Inflammatory macrophage treated with lipopolysaccharide for 1 hour (primary cell): ENCODE measurements at regions not wholly inside any gene's neighbourhood (a gene's known extent, or its start where the extent isn't known, plus 50 kb on each side); places are given as distances from the start of the nearest gene placed in this dataset.
"Not testable (repeated sequence)": the region's sequence is repeated elsewhere in the genome, so short reads cannot be mapped to it uniquely, and the experiment has no call there.

Experiments
- DNase-seq, 2 donors: peaks; one replicate each; pipeline ENCODE4 v3.0.0-alpha.2; 2020 to 2022

DNA sequence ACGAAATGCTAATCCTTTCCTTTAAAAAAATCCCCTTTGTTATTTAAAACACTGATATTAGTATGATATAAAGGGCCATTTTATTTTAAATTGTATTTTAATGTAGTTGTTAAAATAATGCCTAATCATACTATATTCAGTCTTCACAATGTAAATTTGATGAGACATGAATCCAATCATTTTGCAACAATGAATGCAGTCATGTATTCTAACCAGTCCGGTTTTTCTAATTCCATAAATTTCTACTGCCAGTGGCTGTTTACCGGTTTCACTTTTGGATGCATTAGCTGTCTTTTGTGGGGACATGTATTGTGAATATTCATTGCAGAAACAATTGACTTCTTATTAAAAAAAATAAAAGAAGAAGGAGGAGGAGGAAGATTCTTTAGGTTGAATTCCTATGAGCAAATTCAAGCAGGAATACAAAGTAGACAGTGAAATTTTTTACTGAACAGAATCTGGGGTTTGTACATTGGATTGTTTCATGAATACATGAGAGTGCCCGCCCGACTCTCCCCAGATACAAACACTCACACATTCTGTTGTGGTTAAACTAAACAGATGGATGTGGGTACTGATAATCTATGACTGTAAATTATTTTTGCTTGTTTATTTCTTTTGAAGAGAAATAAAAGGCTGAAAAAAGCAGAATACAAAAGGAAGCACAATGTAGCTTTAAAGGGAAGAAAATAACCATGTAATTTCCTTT is 624.8 kb upstream of the PTBP2 start:
- DNase-seq, result no peak

GRCh38 chr1:96104506-96104905 is 617.1 kb upstream of the PTBP2 start:
- DNase-seq, result no peak

GRCh38 chr1:96104906-96105305 is 616.7 kb upstream of the PTBP2 start:
- no peak for DNase-seq

DNA sequence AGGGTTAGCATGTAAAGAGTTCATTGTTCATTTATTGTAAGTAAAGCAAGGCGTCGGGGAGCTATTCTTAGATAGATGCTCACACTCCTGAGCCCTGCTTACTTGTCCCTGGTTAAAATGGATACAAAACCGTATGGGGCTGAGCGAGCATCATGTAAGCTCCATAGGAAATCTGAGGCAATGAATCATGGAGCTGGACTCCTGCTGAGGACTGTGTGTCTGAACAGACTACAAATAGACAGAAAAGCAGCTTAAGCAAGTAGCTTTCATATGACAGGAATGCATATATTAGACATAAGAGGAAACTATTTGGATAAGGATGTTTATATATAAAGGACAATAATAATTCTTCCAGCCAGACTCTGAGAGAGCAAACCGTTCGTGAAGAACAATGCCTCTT is 604.9 kb upstream of the PTBP2 start:
- DNase-seq, result no peak

DNA sequence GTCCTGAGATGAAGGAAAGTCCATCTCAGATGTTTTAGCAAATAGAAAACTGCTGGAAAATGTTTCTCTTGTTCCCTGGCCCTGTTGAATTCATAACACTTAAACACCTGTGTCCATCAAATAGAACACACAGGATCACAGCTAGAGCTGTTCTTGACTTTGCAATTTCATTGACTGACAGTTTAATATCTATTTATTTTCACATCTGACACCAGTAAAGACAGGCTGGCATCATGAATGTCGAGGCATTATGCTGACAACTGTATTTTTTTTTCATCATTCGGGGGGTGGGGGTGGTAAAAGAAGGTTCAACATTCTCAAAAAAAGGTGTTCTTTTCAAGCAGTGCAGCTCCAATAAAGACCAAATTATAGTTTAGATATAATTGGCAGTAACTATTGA is 591.2 kb upstream of the PTBP2 start:
- no peak for DNase-seq

- DNase-seq, result no peak
Observed at GRCh38 chr1:96144636-96145035, 576.9 kb upstream of the PTBP2 start.

DNA sequence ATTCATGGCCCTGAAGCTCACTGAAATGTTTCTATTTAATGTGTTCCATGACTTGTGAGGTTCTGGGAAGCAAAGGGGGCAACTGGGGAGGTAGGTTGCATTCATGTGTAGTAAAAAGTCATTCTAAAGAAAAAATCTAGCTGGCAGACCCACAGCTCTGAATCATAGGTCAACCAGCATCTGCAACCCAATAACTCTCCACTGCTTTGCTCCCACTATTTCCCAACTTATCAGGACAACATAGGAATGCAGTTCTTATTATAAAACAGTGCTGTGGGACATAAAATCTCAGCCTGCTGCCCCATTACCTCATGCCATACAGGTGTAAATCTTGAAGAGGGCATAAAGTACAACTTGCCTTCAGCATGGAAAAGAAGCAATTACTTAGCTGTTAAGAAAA is 576.1 kb upstream of the PTBP2 start:
- DNase-seq, result no peak

- DNase-seq, result not testable (repeated sequence)
Observed at GRCh38 chr1:96152957-96153356, 568.6 kb upstream of the PTBP2 start.

- no peak for DNase-seq
Observed at GRCh38 chr1:96157101-96157500, 564.5 kb upstream of the PTBP2 start.

DNA sequence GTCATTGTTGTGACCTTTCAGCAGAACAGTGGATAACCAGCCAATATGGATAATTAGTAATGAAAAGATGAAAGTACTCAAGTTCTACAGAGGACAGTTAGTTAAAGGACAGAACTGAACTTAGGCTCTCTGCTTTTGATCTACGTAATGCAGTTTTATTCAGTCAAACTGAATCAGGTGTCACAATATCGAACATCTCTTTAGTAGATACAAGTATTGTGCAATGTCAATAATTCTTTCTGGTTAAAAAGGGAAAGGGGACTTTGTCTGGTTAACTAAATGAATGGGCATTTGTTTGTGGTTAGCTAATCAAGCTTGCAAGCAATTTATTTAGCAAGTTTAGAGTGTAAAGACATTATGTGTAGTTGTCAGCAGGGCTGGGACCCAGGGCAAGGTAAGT is 562.2 kb upstream of the PTBP2 start:
- DNase-seq, result no peak

- DNase-seq, result no peak
Observed at GRCh38 chr1:96164053-96164452, 557.5 kb upstream of the PTBP2 start.

- DNase-seq, result no peak
Observed at GRCh38 chr1:96178053-96178452, 543.5 kb upstream of the PTBP2 start.

GRCh38 chr1:96183485-96183884 is 538.1 kb upstream of the PTBP2 start:
- DNase-seq, result no peak

- no peak for DNase-seq
Observed at GRCh38 chr1:96183928-96184327, 537.7 kb upstream of the PTBP2 start.

- no peak for DNase-seq
Observed at GRCh38 chr1:96185181-96185580, 536.4 kb upstream of the PTBP2 start.

- no peak for DNase-seq
Observed at GRCh38 chr1:96187020-96187419, 534.6 kb upstream of the PTBP2 start.

DNA sequence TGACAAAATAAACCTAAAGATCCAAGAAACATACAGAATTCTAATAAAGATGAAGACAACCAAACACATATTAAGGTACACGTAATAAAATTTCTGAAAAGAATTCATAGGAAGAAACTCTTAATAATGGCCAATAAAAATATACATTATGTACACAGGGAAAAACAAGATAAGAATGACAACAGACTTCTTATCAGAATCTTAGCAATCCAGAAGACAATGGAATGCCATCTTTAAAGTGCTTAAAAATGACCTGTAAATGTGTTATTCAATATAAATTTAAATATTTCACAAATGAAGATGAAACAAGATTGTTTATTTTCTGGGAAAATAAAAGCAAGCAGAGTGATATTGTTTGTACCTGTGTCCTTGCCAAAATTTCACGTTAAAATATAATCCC is 530.4 kb upstream of the PTBP2 start:
- DNase-seq, result no peak

DNA sequence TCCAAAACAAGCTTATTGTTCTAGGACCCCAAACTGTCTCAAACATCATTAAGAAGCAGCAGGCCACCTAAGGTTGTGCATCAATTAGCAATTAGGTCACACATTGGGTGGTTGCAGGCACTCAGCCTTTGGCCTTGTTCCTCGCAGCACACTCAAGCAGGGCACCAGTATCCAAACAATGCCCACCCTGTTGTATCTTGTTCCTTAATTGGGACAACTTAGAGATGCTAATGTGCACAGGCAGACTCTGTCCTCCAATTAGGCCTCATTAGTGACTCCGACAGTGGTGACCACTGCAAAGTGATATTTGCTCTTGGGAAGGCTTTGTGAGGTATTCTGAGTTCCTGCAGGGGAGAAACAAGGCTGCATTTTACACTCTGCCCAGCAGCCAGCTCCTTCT is 515.1 kb upstream of the PTBP2 start:
- DNase-seq, result no peak

DNA sequence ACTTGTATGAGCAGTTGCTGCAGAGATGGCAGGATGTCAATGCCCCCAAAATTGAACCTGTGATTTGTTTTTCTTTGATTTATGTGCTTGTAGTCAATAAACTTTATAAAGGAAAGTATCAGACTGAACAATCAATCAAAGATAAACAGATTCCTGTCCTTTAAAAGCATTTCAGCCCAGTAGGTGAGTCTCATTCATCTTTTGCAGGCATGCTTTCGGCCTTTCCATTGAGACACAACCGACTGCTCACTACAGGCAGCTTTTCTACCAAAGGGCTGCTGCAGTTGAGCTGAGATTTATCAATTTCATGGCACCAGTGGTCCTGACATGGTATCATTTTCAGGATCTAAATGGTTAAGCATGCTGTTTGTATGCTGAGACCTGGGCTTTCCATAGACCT is 513.6 kb upstream of the PTBP2 start:
- no peak for DNase-seq

DNA sequence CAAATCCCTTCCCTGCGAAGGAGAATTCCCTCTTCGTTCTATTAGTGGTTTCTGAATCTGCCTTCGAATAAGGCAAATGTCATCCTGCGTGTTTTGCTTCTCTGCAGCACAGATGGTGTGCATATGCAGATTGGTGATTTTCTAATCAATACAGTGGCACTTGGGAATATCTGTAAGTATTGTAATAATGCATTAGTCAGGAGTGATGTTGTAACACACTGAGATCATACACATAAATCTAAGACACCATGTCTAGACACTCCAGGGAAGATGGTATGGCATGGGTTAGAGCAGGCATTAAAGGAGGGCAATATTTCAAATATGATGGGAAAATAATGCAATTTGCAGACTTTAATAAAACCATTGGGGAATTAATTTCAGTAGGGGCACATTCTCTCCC is 513.2 kb upstream of the PTBP2 start:
- no peak for DNase-seq

DNA sequence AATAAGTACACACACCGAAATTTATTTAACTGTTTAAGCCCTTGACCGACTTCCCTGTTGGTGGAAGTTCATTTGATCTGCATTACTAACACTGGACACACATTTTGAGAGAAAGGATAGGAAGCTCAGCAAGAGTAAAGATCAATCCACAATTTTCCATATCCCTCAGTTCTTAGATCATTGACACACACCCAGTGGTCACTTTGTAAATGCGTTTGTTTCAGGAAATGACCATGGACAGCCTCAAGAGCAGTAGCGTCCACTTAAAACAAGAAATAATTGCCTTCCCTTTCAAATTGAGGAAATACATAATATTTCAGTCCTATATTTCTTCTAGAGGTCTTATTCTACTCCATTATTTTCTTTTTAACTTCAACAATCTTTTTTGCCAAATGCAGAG is 511.5 kb upstream of the PTBP2 start:
- DNase-seq, result no peak

GRCh38 chr1:96211202-96211601 is 510.4 kb upstream of the PTBP2 start:
- no peak for DNase-seq

GRCh38 chr1:96214982-96215381 is 506.6 kb upstream of the PTBP2 start:
- DNase-seq, result no peak

DNA sequence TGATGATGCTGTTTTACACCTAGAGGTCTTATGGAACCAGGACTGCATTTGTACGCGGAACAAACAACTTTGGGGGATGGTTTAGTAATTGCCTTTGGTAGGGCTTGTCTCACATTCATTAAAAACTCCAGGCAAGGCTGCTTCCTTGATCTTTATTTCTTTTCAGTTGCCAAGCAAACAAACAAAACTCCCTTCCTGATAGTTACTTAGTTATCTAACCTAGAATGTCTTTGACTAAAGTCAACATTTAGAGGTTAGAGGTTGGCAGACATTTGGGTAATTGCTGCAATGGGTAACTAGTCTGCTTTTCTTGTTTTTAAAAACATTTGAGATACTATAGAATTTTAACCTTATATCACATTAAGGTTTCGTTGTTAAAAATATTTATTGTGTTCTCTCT is 500.9 kb upstream of the PTBP2 start:
- DNase-seq, result no peak

- no peak for DNase-seq
Observed at GRCh38 chr1:96222701-96223100, 498.9 kb upstream of the PTBP2 start.

- not testable (repeated sequence) for DNase-seq
Observed at GRCh38 chr1:96224229-96224628, 497.4 kb upstream of the PTBP2 start.
